GM19395 (cell line): ENCODE measurements at regions not wholly inside any gene's neighbourhood (a gene's known extent, or its start where the extent isn't known, plus 50 kb on each side); places are given as distances from the start of the nearest gene placed in this dataset.

Source experiments
- ATAC-seq: cut with Tn5 transposase; IDR thresholded peaks from one replicate; pipeline ENCODE4 v1.9.1; 2021; ENCODE audit warnings: mild to moderate bottlenecking, moderate library complexity; ENCODE audit not compliant: unreplicated experiment

- ATAC-seq = peak; percentile 95
These were observed 194.0 kb downstream of the GASK1B start for GRCh38 chr4:157978680-157979361.

DNA sequence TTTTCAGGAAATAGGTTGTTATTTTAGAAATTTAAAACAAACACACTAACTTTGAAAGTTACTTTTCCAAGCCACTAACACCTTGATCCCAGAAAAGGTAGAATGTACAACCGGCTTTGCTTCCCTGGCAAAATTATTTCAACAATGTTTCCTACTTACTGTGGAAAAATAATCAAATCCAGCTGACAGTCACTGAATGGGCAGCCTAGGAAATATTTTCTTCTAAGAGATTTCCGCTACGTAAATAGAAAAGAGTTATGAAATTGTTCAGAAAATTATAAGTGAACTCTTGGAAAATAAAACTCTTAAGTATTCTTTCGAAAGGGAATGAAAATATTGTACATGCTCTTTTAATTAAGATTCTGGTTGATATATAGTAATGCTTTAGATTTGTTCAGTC, 195.7 kb downstream of the GASK1B start:
- no peak for ATAC-seq

GRCh38 chr4:157973297-157973696, 199.5 kb downstream of the GASK1B start:
- ATAC-seq = no peak

- no peak for ATAC-seq
These were observed 208.4 kb downstream of the GASK1B start for GRCh38 chr4:157964463-157964862.

GRCh38 chr4:157961229-157961990, 211.4 kb downstream of the GASK1B start:
- ATAC-seq = no peak

- ATAC-seq = no peak
These were observed 214.9 kb downstream of the GASK1B start for GRCh38 chr4:157957905-157958304.

- ATAC-seq = no peak
These were observed 230.8 kb downstream of the GASK1B start for GRCh38 chr4:157942017-157942416.

DNA sequence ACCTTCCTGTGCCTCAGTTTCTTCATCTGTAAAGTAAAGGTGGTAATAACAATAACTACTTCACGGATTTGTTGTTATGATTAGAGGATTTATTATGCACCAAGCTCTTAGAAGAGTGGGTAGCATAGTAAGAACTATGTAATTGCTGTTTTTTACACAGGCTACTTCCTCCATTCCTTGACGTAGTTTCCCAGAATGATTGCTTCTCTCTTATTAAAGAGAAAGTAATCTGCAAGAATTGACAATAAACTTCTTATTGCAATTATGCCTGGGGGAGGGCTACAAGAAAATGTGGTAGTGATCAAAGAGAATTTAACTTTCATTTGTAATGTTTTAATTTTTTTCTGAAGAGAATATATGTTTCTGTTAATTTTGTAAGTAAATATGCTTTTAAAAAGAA, 238.7 kb downstream of the GASK1B start:
- no peak for ATAC-seq

- ATAC-seq = no peak
These were observed 239.9 kb downstream of the GASK1B start for GRCh38 chr4:157932936-157933335.

DNA sequence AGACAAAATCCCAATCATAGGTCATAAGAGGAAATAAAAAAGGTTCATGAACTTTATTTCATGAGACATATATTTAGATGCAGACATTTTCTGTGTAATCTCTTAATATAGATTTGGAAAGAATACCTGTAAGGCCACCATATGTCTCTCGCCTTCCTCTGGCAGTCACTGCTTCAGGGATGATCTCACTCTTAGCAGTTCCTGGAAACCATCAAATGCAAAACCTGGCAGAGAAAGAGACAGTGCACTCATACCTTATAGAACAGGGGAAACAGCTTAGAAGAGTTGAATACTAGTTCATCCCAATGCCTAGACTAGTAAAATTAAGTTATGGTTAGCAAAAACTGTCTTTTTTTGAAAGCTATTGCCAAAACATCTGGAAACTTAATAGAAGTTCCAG, 243.3 kb downstream of the GASK1B start:
- no peak for ATAC-seq

DNA sequence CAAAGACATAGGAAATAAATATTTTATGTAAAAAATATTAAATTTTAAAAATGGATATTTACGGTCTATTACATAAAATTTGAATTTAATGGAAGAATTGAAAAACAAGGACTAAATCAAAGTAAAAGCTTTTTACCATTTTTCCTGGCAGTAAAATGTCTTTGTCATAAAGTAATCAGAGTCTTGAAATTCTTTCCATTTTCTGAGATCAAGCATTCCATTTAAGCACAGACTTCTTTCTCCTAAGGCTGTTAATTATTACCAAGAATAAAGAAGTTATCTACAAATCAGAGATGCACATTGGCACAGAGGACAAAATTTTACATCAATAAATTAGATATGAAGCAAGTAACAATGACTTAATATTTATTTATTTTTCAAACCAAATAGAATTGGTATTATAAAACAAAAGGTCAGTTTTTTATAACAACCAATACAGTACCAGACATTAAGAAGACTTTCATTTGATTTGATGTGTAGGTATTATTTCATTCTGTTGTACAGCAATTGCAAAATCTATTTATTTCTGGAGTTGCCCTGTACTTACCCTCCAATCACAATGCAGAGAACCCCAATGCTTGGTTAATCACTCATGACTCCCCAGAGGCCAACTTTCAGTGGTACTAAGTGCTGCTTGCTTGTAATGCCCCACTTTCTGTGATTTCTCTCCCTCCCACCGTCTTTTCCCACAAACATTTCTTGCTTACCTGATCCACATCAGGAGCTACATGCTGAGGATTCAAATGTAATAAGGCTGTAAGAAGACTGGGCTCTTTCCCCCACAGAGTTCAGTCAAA, 254.6 kb downstream of the GASK1B start:
- no peak for ATAC-seq

DNA sequence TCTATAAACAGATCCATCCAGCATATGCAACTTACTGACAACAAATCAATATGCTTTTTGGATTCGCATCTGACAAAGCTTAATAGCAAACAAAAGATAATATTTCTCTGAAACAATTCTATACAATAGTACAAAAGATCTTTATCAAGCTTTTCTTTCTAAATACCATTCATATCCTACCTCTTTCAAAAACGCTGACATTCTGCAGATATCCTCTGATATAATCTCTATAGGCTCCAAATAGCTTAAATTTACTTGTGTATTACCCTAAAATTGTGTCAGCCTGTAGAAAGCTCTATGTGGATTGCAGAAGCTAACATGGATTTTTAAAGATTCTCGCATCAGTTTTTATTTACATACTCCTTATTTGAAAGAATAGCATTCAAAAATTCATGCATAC, 260.6 kb downstream of the GASK1B start:
- ATAC-seq = no peak

DNA sequence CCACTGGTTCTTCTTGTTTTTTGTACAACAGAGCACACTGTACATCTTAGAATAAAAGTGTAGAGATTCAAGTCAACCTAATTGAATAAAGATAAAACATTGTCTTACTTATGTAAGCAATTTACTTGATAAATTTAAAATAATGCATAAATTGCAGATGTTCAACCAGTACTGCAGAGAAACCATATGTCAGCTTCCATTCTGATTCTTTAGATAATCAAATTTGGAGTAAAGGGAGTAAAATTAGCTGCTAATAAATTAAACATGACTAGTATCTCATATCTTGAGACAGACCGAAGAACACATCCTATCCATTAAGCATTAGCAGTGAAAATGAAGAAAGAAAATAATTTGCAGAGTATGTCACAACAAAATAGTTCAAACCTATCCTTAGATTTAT, 261.2 kb downstream of the GASK1B start:
- no peak for ATAC-seq

- ATAC-seq = no peak
These were observed 264.1 kb downstream of the GASK1B start for GRCh38 chr4:157908691-157909090.

DNA sequence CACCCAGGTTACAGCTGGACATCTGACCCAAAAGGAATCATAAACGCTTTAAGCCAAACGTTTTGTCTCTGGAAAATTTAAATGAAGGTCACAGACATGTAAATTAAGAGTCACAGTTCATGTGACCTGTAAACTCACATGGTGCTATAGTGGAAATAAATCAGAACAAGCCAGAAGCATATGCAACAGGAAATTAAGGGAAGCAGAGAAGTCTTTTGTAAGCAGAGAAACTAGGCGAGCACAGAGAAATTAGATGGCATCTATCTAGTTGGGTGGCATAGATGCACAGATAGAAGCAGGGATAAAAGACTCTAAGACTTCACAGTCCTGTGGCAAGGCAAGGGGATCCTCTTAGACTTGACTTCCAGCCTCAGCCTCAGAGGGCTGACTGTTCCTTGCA, 264.8 kb downstream of the GASK1B start:
- ATAC-seq = no peak

DNA sequence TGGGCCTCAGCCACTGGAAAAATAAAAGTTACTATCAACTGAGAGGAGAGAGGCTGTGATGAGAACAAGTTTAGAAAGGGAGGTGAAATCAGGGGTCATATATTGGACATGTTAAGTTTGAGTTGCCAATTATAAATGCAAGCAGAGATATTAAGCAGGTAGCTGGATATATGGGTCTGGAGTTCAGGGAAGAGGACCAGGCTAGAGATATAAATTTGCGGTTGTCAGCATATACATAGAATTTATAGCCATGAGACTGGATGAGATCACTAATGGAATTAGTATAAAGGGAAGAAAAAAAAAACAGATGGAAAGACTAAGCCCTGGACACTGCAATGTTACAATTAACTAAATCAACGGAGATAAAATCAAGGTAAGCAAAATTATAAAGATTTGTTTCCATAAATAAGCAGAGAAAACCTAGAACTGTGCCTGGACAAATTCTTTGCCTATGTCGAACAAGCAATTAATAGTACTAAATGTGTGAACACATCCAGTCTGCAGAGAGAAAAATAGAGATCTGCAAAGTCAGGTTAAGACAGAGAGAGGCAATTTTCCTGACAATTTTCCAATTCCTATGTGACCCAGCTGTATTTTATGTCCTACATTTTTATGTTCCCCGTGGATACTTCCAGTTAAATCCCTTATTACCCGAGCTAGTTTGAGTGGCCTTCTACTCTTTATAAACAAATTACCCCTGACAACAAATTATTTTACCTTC, 265.4 kb downstream of the GASK1B start:
- ATAC-seq = no peak

DNA sequence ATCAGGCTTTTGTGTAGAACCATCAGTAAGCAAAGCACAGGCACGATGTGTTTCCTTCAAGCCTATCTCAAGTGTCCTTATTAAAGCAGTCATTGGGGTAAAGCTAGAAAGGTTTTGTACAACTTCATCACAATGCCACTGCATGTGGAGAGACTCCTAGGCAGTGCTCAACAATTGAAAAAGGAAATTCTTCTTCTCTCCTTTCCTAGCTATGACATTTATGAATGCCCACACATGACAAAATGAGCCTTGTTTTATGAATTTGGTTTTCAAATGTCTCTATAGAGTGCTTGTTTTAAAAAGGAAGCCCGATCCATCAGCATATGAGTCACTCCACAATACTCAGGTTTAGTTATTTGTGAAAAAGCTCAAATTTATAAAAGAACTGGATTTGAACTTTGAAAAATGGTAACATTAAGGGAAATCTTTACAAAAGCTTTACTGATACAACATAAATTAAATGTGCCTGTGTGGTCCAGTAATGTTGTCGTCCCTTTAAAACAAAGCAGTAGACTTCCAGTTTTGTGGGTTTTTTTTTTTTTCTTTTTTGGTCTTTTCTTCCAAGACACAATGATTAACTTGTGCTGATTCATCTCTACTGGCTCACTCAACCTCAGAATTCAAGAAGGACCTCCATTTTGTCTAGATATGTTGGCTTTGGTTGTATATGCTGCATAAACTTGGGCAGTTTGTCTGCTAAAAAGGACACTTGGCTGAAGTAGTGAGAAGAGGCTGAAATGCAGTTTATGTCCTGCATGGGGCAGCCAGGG, 273.8 kb downstream of the GASK1B start:
- ATAC-seq = no peak

GRCh38 chr4:157897855-157898370, 274.9 kb downstream of the GASK1B start:
- no peak for ATAC-seq

DNA sequence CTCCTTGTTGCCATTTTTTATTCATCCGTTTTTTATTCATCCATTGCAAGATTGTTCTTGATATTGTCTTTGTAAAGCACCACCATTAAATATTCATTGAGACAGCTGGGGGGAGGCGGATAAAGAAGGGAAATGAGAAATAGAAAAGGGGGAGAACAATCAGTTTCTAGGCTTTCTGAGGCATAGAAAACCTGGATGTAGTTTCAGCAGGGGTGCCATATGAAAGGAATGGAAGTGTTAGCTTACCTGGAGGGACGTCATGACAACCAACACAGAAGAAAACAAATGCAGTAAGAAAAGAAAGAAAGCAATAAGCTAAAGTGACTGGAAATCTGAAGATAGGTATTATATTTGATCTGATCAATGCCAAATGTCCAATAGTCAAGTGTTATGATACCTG, 276.1 kb downstream of the GASK1B start:
- no peak for ATAC-seq

DNA sequence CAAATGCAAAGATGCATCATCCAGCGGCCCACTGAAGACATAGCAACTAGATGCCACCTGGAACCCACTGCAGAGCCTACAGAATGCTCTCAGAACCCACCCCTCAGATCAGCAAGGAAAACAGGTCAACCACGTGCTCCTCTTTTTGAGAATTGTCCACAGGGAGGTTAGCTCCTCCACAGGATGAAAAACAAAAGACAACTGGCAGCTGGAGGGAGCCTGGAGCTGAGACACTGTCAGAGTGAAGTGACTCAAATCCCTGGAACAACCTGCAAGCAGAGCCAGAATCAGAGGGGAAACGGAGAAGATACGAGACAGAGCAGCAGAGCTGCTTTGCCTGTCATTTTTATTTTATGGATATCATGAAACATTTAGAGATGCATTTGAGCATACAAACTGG, 277.6 kb downstream of the GASK1B start:
- no peak for ATAC-seq
